ENCODE measurements at regions not wholly inside any gene's neighbourhood (a gene's known extent, or its start where the extent isn't known, plus 50 kb on each side); places are given as distances from the start of the nearest gene placed in this dataset.

DNA sequence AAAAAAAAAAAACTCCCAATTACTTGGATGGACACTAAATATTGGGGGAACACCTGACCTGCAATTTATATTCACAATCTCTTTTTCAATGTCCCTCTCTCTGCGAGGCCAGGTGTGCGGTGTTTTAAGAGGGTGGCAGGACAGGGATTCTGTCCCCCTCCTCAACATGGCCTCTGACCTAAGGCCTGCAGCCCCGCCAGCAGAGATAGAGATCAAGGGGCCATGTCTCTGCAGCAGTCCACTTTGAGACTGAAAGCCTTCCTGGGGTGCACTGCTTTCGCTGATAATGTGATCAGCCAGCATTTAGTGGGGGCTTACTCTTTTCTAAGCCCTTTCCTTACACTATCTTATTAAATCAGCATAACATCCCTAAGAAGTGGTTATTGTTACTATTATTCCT, 419.9 kb downstream of the OCA2 start:
- TF ChIP-seq CTCF (conservative IDR thresholded peaks at IDR 0.05; ENCODE audit: low read length) (no peak), EZH2phosphoT487 (IDR thresholded peaks at IDR 0.05; ENCODE audit: borderline replicate concordance, low read depth, low read length) (no peak)
